CD8-positive, alpha-beta memory T cell (primary cell): ENCODE measurements at regions not wholly inside any gene's neighbourhood (a gene's known extent, or its start where the extent isn't known, plus 50 kb on each side); places are given as distances from the start of the nearest gene placed in this dataset.

ENCODE experiments used
- CTCF ChIA-PET: fragments of 350-600 bp; sonication (Branson Sonifier 250); formaldehyde crosslinking; loops from one replicate; lab custom pipeline; 2021; ENCODE audit warnings: antibody characterized with exemption; lab: Charles Lee
- POLR2A ChIA-PET: fragments of 350-600 bp; sonication (Branson Sonifier 250); formaldehyde crosslinking; loops from one replicate; lab custom pipeline; 2021; ENCODE audit warnings: antibody characterized with exemption; lab: Charles Lee
- DNase-seq, 5 donors: peaks; one replicate each; pipeline versions ENCODE4 v3.0.0 to v3.0.0-alpha.2; 2020 to 2022; ENCODE audit warnings: mixed read lengths in 1 of 5
- H3K27ac ChIP-seq: one replicate; pipeline ENCODE4 v1.7.0; 2013; ENCODE audit warnings: low read depth, mild to moderate bottlenecking, low read length, moderate library complexity
- H3K27me3 ChIP-seq: 2 replicates; pipeline ENCODE4 v1.7.0; 2013; ENCODE audit warnings: low read length, mild to moderate bottlenecking; ENCODE audit not compliant: insufficient read depth, poor library complexity, severe bottlenecking
- H3K36me3 ChIP-seq: 2 replicates; pipeline ENCODE4 v1.7.0; 2013; ENCODE audit warnings: mild to moderate bottlenecking, low read length, moderate library complexity; ENCODE audit not compliant: insufficient read depth
- H3K4me1 ChIP-seq: 2 replicates; pipeline ENCODE4 v1.7.0; 2013; ENCODE audit warnings: mild to moderate bottlenecking, low read length, moderate library complexity; ENCODE audit not compliant: insufficient read depth
- H3K4me3 ChIP-seq: 2 replicates; pipeline ENCODE4 v1.7.0; 2013; ENCODE audit warnings: mild to moderate bottlenecking, low read length
- H3K9me3 ChIP-seq: 2 replicates; pipeline ENCODE4 v1.7.0; 2013; ENCODE audit warnings: mild to moderate bottlenecking, low read length
- H3K27ac Mint-ChIP-seq, 8 donors: one replicate each; pipeline ENCODE4 v1.8.0; 2020 to 2021; ENCODE audit warnings: mixed read lengths in 8 of 8, mild to moderate bottlenecking in 6 of 8, inconsistent platforms in 3 of 8, moderate library complexity in 3 of 8
- H3K27me3 Mint-ChIP-seq, 2 donors: one replicate each; pipeline ENCODE4 v1.8.0; 2020 to 2021; ENCODE audit warnings: mixed read lengths in 2 of 2, mild to moderate bottlenecking in 1 of 2, moderate library complexity in 1 of 2
- H3K36me3 Mint-ChIP-seq, 3 donors: one replicate each; pipeline ENCODE4 v1.8.0; 2020 to 2021; ENCODE audit warnings: mixed read lengths in 3 of 3, inconsistent platforms in 1 of 3, mild to moderate bottlenecking in 1 of 3
- H3K4me1 Mint-ChIP-seq, 3 donors: one replicate each; pipeline ENCODE4 v1.8.0; 2020 to 2021; ENCODE audit warnings: mixed read lengths in 3 of 3, inconsistent platforms in 1 of 3, mild to moderate bottlenecking in 1 of 3
- H3K4me3 Mint-ChIP-seq, 7 donors: one replicate each; pipeline ENCODE4 v1.8.0; 2020 to 2021; ENCODE audit warnings: mixed read lengths in 7 of 7, mild to moderate bottlenecking in 6 of 7, moderate library complexity in 4 of 7, inconsistent platforms in 2 of 7
- H3K9me3 Mint-ChIP-seq, 5 donors: one replicate each; pipeline ENCODE4 v1.8.0; 2020 to 2022; ENCODE audit warnings: mixed read lengths in 5 of 5, mild to moderate bottlenecking in 3 of 5, moderate library complexity in 2 of 5, inconsistent platforms in 1 of 5

GRCh38 chr15:93848076-93848475, 383.3 kb upstream of the MCTP2 start:
- no peak overlapping the region for H3K4me3 ChIP-seq
- Mint-ChIP-seq H3K36me3 (no peaks in the 10 kb centered on the region), H3K4me1 (no peaks in the 10 kb centered on the region), H3K9me3 (peaks cover 0 to under 1% (median 0%) of the 10 kb centered on the region in 5 donors), H3K27ac (no peak overlapping the region), H3K27me3 (peaks cover 5 to 11% of the 10 kb centered on the region in 2 donors), H3K4me3 (no peak overlapping the region)
- H3K9me3 ChIP-seq, result no peaks in the 10 kb centered on the region
- H3K27ac ChIP-seq, result no peak overlapping the region
- H3K4me1 ChIP-seq, result no peaks in the 10 kb centered on the region
- ChIA-PET CTCF (no interaction called here), POLR2A (no interaction called here)
- no peaks in the 10 kb centered on the region for H3K36me3 ChIP-seq
- no peak for DNase-seq
- H3K27me3 ChIP-seq, result no peaks in the 10 kb centered on the region

DNA sequence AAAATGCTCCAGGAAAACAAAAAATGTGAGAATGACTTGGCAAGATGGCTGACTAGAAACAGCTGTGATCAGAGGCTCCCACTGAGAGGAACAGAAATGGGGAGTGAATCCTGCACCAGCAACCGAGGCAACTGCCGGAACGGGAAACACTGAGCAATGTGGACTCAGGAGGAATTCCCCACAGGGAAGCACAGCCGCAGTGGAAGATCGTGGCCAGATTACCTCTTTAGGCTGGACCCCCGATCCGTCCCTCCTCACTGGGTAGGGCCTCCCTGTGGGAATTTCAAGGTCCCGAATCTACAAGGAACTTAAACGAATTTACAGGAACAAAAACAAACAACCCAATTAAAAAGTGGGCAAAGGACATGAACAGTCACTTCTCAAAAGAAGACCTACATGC, 385.2 kb upstream of the MCTP2 start:
- H3K4me3 ChIP-seq, result no peak overlapping the region
- H3K36me3 ChIP-seq, result no peaks in the 10 kb centered on the region
- H3K27me3 ChIP-seq, result no peaks in the 10 kb centered on the region
- Mint-ChIP-seq H3K9me3 (peaks cover 0 to 3% (median 0%) of the 10 kb centered on the region in 5 donors), H3K4me3 (no peak overlapping the region), H3K27ac (no peak overlapping the region), H3K27me3 (peaks cover 7 to 10% of the 10 kb centered on the region in 2 donors), H3K4me1 (no peaks in the 10 kb centered on the region), H3K36me3 (no peaks in the 10 kb centered on the region)
- H3K9me3 ChIP-seq, result no peaks in the 10 kb centered on the region
- POLR2A ChIA-PET, result no interaction called here
- no peaks in the 10 kb centered on the region for H3K4me1 ChIP-seq
- no peak overlapping the region for H3K27ac ChIP-seq
- DNase-seq, result no peak
- CTCF ChIA-PET, result no interaction called here

- no peaks in the 10 kb centered on the region for H3K36me3 ChIP-seq
- no peaks in the 10 kb centered on the region for H3K27me3 ChIP-seq
- CTCF ChIA-PET, result no interaction called here
- no peak overlapping the region for H3K27ac Mint-ChIP-seq
- no peaks in the 10 kb centered on the region for H3K36me3 Mint-ChIP-seq
- H3K9me3 ChIP-seq, result no peaks in the 10 kb centered on the region
- no peaks in the 10 kb centered on the region for H3K4me1 ChIP-seq
- H3K27ac ChIP-seq, result no peak overlapping the region
- no peaks in the 10 kb centered on the region for H3K4me1 Mint-ChIP-seq
- no peak for DNase-seq
- peaks cover 5 to 11% of the 10 kb centered on the region in 2 donors for H3K27me3 Mint-ChIP-seq
- POLR2A ChIA-PET, result no interaction called here
- peaks cover 0 to 6% (median 0%) of the 10 kb centered on the region in 5 donors for H3K9me3 Mint-ChIP-seq
- H3K4me3 ChIP-seq, result no peak overlapping the region
- H3K4me3 Mint-ChIP-seq, result no peak overlapping the region
Measured at GRCh38 chr15:93837450-93837849, 393.9 kb upstream of the MCTP2 start.

DNA sequence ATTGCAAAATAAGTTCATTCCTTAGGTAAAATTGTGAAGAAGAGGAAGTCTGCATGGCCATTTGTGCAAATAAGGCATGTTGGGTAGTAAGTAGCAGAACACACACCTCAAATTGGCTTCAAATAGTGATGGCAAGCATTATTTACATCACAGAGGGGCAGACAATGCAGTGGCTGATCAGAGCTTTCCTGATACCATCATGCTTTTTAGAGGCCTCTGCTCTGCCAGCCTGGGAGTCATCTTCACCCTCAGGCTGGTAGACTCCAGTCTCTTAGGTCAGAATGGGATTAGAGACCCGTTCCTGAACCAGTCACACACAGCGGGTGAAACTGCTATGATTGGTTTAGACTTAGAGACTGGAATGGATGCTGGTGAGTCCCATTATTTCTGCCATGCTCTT, 396.0 kb upstream of the MCTP2 start:
- Histone ChIP-seq H3K27ac (no peak overlapping the region), H3K27me3 (no peaks in the 10 kb centered on the region), H3K9me3 (no peaks in the 10 kb centered on the region), H3K4me3 (no peak overlapping the region), H3K36me3 (no peaks in the 10 kb centered on the region), H3K4me1 (no peaks in the 10 kb centered on the region)
- ChIA-PET POLR2A (no interaction called here), CTCF (no interaction called here)
- no peak for DNase-seq
- Mint-ChIP-seq H3K9me3 (peaks cover 0 to 6% (median 0%) of the 10 kb centered on the region in 5 donors), H3K4me3 (no peak overlapping the region), H3K27ac (no peak overlapping the region), H3K4me1 (no peaks in the 10 kb centered on the region), H3K27me3 (peaks cover 7 to 20% of the 10 kb centered on the region in 2 donors), H3K36me3 (no peaks in the 10 kb centered on the region)

- Histone ChIP-seq H3K27ac (no peak overlapping the region), H3K36me3 (no peaks in the 10 kb centered on the region), H3K4me1 (no peaks in the 10 kb centered on the region), H3K27me3 (no peaks in the 10 kb centered on the region), H3K4me3 (no peak overlapping the region), H3K9me3 (no peaks in the 10 kb centered on the region)
- POLR2A ChIA-PET, result no interaction called here
- no peaks in the 10 kb centered on the region for H3K36me3 Mint-ChIP-seq
- DNase-seq, result no peak
- CTCF ChIA-PET, result no interaction called here
- no peak overlapping the region for H3K4me3 Mint-ChIP-seq
- H3K4me1 Mint-ChIP-seq, result no peaks in the 10 kb centered on the region
- no peaks in the 10 kb centered on the region for H3K9me3 Mint-ChIP-seq
- peaks cover 7 to 22% of the 10 kb centered on the region in 2 donors for H3K27me3 Mint-ChIP-seq
- no peak overlapping the region for H3K27ac Mint-ChIP-seq
Measured at GRCh38 chr15:93831641-93832040, 399.7 kb upstream of the MCTP2 start.

DNA sequence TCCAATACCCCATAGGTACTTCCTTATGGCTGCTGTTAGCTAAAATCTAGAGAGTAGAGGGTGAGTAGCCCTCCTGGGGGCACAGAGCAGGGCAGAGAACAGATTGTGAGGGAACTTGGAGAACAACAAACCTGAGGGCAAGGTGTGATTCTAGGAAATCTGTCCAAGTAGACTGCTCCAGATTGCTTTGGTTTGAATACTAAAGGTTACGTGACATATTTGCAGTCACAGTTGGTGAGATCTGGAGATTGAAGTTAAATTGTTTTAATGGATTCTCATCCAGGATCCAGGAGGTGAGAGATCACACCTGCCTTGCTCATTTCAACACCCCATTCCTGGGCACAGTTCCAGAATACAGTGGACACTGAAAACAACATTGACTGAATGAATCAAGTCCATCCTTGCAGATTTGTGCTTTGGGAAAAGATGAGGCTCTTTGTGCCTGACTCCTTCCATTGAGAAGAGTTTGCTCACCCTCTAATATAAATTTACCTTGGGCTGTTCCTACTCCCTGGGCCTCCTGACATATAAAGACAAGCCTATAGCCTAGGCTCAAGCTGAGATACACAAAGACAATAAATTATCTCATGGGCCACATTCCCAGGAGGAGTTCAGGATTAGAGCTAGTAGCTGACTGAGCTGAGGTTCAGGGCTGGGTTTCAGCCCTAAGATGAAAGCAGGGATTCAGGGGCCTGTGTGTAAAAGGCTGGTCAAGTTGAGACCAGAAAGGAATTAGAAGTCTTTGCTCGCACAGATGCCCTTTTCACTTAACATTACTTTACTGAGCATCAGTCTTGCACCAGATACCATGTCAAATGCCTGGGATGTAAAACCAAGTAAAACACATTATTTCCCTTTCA, 400.9 kb upstream of the MCTP2 start:
- ChIA-PET POLR2A (no interaction called here), CTCF (no interaction called here)
- no peak for DNase-seq
- Mint-ChIP-seq H3K9me3 (no peaks in the 10 kb centered on the region), H3K36me3 (no peaks in the 10 kb centered on the region), H3K27me3 (peaks cover 4 to 22% of the 10 kb centered on the region in 2 donors), H3K4me1 (no peaks in the 10 kb centered on the region), H3K4me3 (no peak overlapping the region), H3K27ac (no peak overlapping the region)
- no peak overlapping the region for H3K4me3 ChIP-seq
- no peaks in the 10 kb centered on the region for H3K27me3 ChIP-seq
- no peaks in the 10 kb centered on the region for H3K9me3 ChIP-seq
- H3K36me3 ChIP-seq, result no peaks in the 10 kb centered on the region
- no peaks in the 10 kb centered on the region for H3K4me1 ChIP-seq
- no peak overlapping the region for H3K27ac ChIP-seq

- Mint-ChIP-seq H3K9me3 (no peaks in the 10 kb centered on the region), H3K4me3 (no peak overlapping the region), H3K27me3 (peaks cover 4 to 18% of the 10 kb centered on the region in 2 donors), H3K27ac (no peak overlapping the region), H3K4me1 (no peaks in the 10 kb centered on the region), H3K36me3 (no peaks in the 10 kb centered on the region)
- ChIA-PET CTCF (no interaction called here), POLR2A (no interaction called here)
- no peaks in the 10 kb centered on the region for H3K9me3 ChIP-seq
- no peak overlapping the region for H3K4me3 ChIP-seq
- no peak overlapping the region for H3K27ac ChIP-seq
- no peak for DNase-seq
- H3K4me1 ChIP-seq, result no peaks in the 10 kb centered on the region
- H3K27me3 ChIP-seq, result no peaks in the 10 kb centered on the region
- H3K36me3 ChIP-seq, result no peaks in the 10 kb centered on the region
Measured at GRCh38 chr15:93829115-93829870, 402.1 kb upstream of the MCTP2 start.

DNA sequence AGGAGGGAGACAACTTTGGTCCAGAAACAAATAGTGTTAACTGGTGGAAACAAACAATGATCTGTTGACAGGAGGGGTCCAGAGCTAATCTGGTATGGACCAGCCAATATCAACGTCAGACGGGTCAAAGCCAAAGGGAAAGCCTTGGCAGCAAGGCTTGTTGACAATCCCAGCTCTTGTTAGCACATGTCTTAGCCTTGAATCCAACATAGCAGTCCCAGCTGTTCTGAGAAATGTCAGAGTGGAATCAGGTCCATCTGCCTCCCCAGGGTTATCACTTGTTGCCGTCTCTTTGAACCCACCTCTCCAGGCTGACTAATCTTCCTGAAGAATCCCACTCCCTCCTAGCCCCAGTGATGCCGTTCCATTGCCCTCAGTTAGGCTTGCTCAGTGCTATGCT, 404.6 kb upstream of the MCTP2 start:
- Mint-ChIP-seq H3K9me3 (no peaks in the 10 kb centered on the region), H3K36me3 (no peaks in the 10 kb centered on the region), H3K4me3 (no peak overlapping the region), H3K27me3 (peaks cover 2 to 11% of the 10 kb centered on the region in 2 donors), H3K4me1 (no peaks in the 10 kb centered on the region), H3K27ac (no peak overlapping the region)
- Histone ChIP-seq H3K4me3 (no peak overlapping the region), H3K36me3 (no peaks in the 10 kb centered on the region), H3K27ac (no peak overlapping the region), H3K9me3 (no peaks in the 10 kb centered on the region), H3K4me1 (no peaks in the 10 kb centered on the region), H3K27me3 (no peaks in the 10 kb centered on the region)
- no peak for DNase-seq
- ChIA-PET CTCF (no interaction called here), POLR2A (no interaction called here)
